Transverse colon (tissue), 3 donors: ENCODE measurements at regions not wholly inside any gene's neighbourhood (a gene's known extent, or its start where the extent isn't known, plus 50 kb on each side); places are given as distances from the start of the nearest gene placed in this dataset.

Experiments
- CTCF ChIP-seq, 5 experiments: fragments of 200-600 bp in 3 of 5; fragments of 450-650 bp in 2 of 5; sonication (generic) in 3 of 5; IDR thresholded peaks; 1 replicate in 2 of 5; 2 replicates in 3 of 5; pipeline ENCODE4 v1.5.1; 2016 to 2017; ENCODE audit warnings: antibody characterized with exemption in 5 of 5, inconsistent platforms in 3 of 5, mild to moderate bottlenecking in 2 of 5, moderate library complexity in 1 of 5
- POLR2A ChIP-seq: fragments of 450-650 bp; IDR thresholded peaks from one replicate; pipeline ENCODE4 v1.6.1; 2016; ENCODE audit warnings: antibody characterized with exemption, mild to moderate bottlenecking, moderate library complexity

DNA sequence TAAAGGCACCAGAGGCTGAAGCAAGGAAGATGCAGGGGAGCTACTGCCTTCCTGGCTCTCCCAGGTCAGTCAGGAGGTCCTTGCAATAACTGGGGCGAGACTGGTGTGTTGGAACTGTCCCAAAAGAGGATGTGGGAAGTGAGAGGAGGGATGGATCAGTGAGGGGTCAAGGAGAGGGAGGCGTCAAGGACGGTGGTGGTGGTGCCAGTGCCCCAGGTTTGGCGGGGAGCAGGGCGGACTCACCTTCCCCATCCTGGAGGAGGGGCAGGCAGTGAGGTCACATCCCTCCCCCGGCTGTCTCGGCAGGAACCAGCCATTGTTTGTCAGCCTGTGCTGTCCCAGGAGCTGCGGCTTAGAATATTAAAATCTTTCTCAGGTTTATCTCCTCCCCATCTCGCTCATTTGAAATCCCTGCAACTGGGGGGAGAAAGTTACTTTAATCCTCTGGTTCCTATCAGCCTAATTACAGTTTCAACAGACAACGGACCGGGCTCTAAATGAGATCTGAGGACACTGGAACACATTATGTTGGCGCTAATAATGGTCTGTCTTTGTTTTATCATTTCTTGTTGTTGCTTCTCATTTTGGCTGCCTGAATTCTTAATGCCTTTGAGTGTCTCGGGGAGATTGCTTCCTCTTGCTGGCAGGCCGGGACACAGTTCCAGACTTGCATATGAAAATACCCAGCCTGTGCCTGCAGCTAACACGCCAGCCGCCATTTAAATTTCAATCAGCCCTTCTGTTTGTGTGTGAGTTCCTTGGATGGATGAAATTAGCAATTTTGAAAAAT, 387.5 kb downstream of the RPS24 start:
- no peak for TF ChIP-seq CTCF (IDR thresholded peaks at IDR 0.05)
- TF ChIP-seq POLR2A = no peak
